Activated effector memory CD4-positive, alpha-beta T cell treated with Interleukin-2 at 50 U/mL for 16 hours (primary cell): ENCODE measurements at regions not wholly inside any gene's neighbourhood (a gene's known extent, or its start where the extent isn't known, plus 50 kb on each side); places are given as distances from the start of the nearest gene placed in this dataset.
"Not testable (repeated sequence)": the region's sequence is repeated elsewhere in the genome, so short reads cannot be mapped to it uniquely, and the experiment has no call there.

Experiments
- DNase-seq: peaks from one replicate; pipeline ENCODE4 v3.0.0-alpha.2; 2020

GRCh38 chr16:17018585-17018939, 452.2 kb downstream of the XYLT1 start:
- DNase-seq, result no peak

DNA sequence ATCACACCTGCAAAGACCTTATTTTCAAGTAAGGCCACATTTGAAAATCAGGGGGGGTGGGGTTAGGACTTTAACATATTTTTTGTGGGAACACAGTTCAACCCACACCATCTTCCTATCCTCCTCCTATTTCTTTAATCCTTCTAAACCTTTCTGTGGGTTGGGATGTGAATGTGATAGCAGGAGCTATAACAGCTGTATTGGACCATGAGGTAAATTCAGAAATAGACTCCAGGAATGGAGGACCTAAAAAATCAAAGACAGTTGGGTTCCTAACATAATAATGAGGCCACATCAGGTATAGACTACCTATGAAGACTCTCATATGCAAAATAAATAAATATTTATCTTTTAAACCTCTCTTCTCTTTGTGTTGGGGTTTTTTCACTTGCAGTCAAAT, 451.4 kb downstream of the XYLT1 start:
- no peak for DNase-seq

GRCh38 chr16:17023606-17024005, 447.2 kb downstream of the XYLT1 start:
- no peak for DNase-seq

DNA sequence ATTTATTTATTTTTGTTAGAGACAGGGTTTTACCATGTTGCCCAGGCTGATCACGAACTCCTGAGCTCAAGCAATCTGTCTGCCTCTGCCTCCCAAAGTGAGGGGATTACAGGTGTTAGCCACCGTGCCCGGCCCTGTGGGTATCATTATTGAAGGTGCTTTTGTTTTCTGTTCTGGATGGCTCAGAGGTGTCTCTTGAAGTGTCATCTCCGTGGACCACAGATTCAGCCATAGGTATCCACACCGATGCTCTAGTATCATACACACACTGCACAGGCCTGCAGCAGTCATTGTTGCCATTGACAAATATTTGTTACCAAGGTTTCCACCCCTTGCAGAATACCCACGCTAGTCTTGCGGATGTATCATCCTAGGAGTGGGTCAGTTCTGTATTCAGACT, 446.2 kb downstream of the XYLT1 start:
- no peak for DNase-seq

DNA sequence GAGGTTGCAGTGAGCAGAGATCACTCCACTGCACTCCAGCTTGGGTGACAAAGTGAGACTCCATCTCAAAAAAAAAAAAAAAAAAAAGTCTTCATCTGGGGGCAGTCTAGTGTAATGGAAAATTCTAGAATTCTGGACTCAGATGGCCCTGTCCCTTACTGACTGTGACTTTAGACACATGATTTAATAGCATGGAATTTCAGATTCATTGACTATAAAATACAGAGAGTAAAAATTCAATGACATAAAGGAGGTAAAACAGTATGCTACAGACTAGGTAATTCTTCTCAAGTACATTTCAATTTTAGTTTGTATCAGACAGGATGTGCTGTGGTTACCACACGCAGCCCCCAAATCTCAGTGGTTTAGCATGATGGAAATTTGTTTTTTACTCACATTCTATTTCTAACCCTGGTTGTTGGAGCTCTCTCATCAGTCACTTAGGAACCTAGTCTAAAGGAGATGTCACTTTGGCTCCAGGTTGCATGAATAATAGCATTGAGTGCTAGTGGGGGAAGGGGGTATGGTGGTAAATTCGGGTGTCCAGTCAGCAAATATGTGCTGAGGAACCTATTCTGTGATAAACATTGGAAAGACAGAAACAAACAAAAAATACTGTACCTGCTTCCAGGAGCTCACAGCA, 444.0 kb downstream of the XYLT1 start:
- DNase-seq, result no peak

- DNase-seq, result no peak
Measured at GRCh38 chr16:17027488-17028129, 443.2 kb downstream of the XYLT1 start.

DNA sequence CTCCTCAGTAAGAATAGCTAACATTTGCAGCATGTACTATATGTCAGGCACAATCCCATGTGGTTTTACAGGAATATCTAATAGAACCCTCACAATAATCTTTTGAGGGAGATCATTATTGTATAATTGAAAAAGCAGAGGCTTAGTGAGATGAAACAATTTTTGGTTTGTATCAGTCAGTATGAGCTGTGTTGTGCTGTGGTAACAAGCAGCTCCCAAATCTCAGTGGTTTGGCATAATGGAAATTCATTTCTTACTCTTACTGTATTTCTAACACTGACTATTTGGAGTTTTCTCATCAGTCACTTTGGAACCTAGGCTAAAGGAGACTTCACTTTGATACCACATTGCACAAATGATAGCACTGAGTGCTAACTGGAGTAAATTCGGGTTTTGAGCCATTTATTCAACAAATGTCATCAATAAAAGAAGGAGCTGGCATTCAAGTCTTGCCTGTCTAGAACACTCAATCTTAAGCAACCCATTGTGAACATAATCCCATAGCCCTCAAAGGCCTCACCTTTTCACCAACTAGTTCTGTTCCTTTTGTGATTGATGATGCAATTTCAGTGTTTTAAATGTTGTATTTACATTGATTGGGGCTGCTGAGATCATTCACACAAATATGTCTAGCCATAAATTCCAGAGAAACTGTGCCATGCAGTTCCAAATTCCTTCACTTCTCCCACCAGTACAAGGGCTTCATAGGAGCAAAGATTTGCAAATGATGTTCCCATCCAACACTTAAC, 441.0 kb downstream of the XYLT1 start:
- no peak for DNase-seq

DNA sequence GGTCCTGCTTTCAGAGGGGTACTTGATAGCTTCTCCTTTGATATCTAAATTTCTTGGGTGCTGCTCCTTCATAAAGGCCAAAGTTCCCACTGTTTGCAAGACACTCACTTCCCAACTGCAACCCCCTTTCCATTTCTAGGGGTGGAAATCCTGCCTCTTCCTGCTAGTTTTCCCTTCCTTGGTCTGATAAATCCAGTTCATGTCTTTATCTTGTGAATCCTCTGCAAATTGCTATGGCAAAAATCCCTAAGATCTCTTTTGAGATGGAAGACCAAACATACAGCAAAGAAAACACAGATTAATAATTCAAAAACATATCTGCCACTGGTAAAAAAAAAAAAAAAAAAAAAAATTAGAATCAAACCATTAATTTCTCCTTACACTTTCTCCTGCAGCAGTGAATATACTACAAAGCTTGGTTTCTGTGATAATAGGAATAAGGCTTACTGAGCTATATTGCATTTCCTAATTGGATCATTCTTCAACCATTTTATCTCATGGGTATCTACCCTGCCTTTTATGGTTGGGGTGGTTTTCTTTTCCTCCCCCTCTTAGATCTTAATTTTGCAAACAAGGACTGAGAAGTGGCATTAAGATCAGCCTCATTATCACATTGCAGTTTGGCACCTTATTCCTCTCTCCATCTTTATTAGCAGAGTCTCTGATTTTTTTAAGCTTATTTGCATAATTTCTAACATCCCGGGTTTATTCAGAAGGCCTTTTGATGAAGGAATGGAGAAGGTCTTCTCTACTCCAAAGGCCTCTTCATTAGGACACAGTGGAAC, 439.1 kb downstream of the XYLT1 start:
- DNase-seq, result no peak

GRCh38 chr16:17032332-17032731, 438.4 kb downstream of the XYLT1 start:
- no peak for DNase-seq

- DNase-seq, result no peak
Measured at GRCh38 chr16:17034477-17035252, 436.1 kb downstream of the XYLT1 start.

GRCh38 chr16:17037499-17037898, 433.3 kb downstream of the XYLT1 start:
- DNase-seq, result no peak

DNA sequence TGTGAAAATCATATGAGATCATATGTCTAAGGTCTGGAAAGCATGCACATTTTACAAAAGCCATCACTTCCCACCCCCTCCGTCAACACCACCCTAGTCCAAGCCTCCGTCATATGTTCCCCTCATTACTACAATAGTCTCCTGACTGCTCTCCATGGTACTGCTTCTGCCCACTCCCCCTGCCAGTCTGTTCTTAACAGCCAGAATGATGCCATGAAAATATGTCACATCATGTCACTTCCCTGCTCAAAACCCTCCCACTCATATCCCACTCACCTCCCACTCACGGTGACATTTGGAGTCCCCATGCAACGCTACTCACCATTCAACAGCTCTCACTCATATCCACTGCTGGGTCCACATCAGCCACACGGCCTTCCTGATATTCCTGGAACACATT, 432.3 kb downstream of the XYLT1 start:
- DNase-seq, result no peak

DNA sequence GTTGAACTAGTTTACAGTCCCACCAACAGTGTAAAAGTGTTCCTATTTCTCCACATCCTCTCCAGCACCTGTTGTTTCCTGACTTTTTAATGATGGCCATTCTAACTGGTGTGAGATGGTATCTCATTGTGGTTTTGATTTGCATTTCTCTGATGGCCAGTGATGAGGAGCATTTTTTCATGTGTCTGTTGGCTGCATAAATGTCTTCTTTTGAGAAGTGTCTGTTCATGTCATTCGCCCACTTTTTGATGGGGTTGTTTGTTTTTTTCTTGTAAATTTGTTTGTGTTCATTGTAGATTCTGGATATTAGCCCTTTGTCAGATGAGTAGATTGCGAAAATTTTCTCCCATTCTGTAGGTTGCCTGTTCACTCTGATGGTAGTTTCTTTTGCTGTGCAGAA, 421.7 kb downstream of the XYLT1 start:
- DNase-seq, result not testable (repeated sequence)

- DNase-seq, result no peak
Measured at GRCh38 chr16:17050468-17050867, 420.3 kb downstream of the XYLT1 start.
